GF-D8 (cell line): ENCODE measurements at regions not wholly inside any gene's neighbourhood (a gene's known extent, or its start where the extent isn't known, plus 50 kb on each side); places are given as distances from the start of the nearest gene placed in this dataset.

Experiments
- DNase-seq: peaks from one replicate; lab custom pipeline; 2025; lab: John Stamatoyannopoulos, UW

DNA sequence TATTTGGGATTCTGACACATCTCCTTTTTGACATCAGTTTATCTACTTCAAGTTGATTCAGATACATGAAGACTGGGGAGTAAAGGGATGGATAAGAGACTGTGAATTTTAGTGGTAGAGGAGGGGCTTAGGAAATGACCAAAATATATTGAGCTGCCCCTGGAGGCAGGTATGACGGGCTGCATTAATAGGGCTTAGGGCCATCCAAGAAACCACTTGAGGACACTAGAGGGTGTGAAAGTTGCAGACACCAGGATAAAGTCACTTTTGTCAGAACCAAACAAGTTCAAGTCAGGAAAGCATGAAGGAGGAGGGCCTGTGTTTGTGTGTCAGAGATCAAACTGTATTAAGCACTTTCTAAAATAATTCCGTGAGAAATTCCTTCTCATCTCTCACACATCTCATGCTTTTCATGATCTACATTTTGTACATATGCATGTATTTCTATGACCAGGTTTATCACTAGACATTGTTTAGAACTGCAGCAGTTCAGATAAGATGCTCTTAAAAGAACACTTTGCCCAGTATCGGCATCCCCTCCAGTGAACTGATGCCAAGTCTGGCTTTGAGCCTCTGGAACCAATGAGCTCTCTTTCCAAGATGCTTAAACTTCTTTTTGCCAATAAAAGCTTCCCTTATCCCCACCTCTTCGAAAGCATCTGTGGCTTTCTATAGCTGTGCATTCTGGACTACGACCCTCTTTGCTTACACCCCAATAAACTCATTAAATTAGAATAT, 136.9 kb downstream of the SLC38A1 start:
- no peak for DNase-seq

- DNase-seq, result no peak
Measured at GRCh38 chr12:46127656-46128055, 137.3 kb upstream of the SCAF11 start.

DNA sequence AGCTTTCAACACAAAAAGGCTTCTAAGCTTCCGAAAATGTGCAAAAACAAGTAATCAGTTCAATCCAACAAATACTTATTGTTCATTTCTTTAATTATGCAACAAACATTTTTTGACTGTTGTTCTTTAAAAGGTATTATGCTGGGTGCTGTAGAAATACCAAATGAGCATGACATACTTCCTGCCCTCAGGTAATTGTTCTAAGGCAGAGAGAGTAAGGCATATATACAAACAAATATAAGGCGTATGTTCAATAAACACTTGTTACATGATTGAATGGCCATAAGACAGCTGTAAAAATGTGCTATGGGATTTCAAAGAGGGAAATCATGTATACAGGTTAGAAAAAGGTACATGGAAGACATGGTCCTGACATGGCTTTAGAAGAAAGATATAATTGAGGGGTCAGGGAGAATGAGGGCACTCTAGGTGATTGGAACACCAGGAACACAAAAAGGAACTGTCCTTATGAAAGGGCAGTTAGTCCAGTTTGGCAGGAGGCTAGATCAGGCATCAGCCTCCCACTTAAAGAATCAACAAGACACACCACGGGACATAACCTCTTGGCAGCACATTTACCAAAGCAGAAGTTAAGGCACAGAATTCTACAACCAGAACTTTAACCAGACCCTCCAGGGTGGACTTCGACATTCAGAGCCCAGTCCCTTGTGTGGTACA, 135.8 kb upstream of the SCAF11 start:
- DNase-seq, result no peak

DNA sequence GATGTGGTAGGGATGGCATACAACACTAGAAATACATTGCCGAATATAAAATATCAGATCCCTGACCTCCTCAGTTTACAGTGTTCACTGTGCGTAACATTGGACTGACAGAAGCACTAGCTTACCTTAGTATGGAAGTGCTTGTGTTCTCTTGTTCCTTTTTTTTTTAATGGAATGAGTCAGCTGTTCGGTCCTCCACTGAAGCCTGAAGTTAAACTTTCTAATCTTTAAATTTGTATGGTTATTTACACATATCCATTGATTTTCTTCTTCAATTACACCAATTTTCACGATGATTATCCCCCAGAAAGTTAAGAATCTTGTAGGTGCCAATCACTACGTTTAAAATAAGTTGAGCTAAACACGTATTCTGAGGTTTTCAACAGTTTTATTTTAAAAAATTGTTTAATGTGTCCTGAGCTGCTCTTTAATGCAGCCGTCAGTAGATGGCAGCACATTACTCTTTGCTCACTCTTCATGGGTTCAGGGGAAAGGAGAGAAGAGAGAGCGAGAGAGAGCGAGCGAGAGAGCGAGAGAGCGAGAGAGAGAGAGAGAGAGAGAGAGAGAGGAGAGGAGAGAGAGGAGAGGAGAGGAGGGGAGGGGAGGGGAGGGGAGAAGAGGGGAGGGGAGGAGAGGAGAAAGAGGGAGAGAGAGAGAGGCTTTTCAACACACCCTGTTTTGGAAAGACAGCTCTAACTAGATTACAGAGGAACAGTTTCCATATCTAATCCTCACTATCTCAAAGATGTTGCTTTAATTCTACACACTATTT, 134.7 kb upstream of the SCAF11 start:
- peak; percentile 2 for DNase-seq

GRCh38 chr12:46124132-46124847, 133.9 kb upstream of the SCAF11 start:
- DNase-seq, result no peak

DNA sequence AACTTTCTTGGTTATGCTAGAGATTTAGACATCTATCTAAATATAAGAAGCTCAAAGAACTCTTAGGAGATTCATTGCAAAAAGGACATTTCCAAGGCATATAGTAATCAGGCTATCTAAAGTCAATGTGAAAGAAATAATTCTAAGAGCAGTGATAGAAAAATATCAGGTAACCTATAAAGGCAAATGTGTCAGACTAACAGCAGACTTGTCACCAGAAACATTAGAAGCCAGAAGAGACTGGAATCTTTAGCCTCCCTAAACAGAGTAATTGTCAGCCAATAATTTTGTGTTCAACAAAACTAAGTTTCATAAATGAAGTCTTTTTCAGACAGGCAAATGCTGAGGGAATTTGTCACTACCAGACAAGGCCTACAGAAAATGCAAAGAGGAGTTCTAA, 122.0 kb upstream of the SCAF11 start:
- no peak for DNase-seq

DNA sequence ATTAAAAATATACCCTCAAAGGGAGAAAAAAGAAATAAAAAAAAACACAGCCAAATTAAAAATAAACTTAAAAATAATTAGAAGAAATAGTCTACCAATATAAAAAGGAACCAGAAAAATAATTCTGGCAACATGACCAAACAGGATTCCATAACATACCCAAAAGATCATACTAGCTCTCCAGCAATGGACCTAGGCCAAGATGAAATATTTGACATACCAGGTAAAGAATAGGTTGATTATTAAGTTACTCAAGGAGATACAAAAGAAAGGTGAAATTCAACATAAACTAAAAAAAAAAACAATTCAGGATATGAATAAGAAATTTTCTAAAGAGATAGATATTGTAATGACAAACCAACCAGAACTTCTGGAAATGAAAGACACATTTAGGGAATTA, 121.3 kb upstream of the SCAF11 start:
- DNase-seq, result no peak

GRCh38 chr12:46110928-46111699, 120.7 kb upstream of the SCAF11 start:
- DNase-seq, result no peak

GRCh38 chr12:46110223-46110611, 119.8 kb upstream of the SCAF11 start:
- DNase-seq, result no peak

DNA sequence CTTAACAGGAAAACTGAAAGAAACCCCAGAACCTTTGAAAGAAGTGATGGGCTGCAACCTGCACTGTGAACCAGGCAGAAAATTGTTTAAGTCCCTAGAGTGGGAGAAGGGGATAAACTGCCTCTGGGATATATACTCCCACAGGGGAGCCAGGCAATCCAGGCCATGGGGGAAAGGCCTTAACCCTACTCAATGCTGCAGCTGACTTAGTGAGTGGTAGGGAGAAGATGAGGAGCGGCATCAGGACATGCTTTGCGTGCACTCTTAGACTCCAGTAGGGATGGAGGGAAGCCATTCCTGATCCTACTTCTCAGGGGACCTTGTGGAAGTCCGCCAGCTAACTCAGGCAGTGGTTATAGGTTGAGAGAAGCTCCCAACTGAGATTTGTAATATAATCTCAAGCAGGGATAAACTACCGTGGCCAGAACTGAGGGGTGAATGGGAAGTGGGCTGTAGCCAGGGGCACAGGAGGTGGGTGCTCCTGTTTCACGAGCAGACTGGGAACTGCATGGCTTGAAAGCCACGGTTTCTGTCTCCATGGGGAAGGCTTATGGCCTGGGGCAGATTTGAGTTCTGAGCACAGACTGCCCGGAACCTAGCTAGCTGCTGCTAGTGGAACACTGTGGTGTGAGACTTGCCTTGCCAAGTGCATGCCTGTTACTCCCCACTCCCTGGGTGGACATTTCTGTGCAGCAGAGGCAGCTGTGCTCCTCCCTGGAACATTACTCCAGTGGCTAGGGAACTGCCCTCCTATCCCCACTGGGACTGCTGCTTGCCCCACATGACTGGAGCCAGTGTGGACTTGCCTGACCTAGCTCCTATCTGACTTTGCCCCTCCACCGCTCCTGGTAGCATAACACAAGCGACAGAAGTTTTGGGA, 119.2 kb upstream of the SCAF11 start:
- no peak for DNase-seq

GRCh38 chr12:46108721-46109120, 118.3 kb upstream of the SCAF11 start:
- DNase-seq, result no peak

GRCh38 chr12:46107591-46107990, 117.2 kb upstream of the SCAF11 start:
- DNase-seq, result no peak

DNA sequence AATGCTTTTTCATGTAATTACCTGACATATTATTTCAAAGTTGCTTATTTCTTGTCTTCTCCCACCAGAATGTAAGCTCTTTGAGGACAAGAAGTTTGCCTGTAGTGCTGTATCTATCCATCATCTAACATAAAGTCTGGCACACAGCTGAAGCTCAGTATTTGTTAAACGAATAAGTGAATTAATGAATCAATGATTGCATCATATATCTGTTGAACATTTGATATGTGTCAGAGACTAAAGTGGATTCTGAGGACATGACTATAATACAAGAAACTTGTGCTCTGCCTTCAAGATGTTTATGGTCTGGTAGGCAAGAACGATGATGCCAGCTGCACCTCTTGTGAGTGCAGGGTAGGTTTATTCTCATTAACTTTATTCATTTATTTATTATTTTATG, 115.4 kb upstream of the SCAF11 start:
- DNase-seq, result no peak

GRCh38 chr12:46103559-46104383, 113.4 kb upstream of the SCAF11 start:
- DNase-seq, result no peak

DNA sequence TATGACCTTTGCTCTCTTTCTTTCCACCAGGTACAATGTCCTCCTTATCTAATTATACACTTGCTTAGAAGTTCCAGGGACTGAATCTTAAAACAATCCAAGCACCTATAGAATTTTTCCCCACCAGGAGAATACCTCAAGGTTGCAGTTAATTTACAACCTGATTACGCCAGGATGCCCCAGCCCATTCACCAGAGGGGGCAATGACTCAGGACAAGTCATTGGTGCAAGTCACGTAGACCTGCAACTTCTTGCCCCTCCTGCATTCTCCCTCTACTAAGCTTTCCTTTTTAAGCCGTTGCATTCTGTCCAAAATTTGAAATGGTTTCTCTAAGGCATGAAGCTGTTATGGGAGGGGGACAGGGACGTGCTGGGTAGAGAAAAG, 111.1 kb upstream of the SCAF11 start:
- DNase-seq, result no peak

GRCh38 chr12:46100551-46101484, 110.4 kb upstream of the SCAF11 start:
- no peak for DNase-seq

DNA sequence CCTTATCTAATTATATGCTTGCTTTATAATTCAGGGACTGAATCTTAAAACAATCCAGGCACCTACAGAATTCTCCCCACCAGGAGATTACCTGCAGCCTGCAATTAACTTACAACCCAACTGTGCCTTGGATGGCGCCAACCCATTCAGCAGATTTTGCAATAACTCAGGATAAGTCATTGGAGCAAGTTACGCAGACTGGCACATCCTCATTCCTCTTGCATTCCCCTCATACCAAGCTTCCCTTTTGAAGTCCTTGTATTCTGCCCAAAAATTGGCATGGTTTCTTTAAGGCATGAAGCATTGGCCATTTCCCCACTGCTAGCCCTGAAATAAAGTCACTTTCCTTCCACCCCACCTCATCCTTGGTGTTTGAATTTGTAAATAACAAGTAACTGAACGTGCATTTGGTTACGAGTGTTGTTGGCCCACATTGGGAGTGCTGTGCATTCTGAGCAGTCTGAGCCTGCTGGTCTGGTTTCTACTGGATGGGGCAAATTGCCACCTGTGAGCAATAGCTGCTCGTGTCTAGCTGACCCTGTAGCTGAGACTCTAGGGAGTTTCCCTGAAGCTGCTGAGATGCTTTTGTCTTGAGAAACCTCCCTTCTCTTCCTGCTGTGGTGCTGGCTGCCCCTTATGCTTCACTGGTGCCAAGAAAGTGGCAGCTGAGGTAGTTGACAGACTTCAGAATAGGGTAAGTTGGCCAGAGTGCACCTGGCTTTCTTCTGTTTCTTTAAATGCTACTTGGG, 99.2 kb upstream of the SCAF11 start:
- DNase-seq, result no peak

DNA sequence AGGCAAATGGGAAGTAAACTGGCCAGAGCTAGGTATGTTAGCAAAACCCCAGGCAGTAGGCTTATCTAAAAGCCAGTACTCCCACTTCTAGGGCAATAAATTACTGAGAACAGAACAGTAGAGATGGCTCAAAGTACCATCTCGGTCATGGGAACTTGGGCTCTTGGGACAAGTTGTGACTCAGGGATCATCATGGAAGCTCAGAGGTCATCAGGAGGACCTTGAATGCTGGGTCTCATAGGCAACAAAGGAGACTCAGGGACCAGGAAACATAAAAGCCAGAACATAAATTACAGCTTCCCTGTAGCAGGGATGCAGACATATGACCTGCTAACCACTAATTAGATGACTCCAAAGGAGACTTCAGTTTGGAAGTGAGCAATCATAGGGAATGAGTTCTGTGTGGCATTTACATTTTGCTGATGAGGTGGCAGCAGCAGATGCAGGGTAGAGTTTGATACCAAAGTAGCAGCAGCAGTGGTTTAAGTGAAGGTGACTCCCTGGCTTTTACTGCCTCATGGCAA, 97.6 kb upstream of the SCAF11 start:
- no peak for DNase-seq
